GM12873 (cell line): ENCODE measurements at regions not wholly inside any gene's neighbourhood (a gene's known extent, or its start where the extent isn't known, plus 50 kb on each side); places are given as distances from the start of the nearest gene placed in this dataset.

Experiments
- CTCF ChIP-seq: IDR thresholded peaks from 2 replicates; pipeline ENCODE4 v1.5.1; 2012; ENCODE audit warnings: low read depth, mild to moderate bottlenecking, moderate library complexity, low read length, control low read depth; ENCODE audit not compliant: insufficient read depth; ENCODE audit errors: missing control alignments

GRCh38 chr4:141534985-141535384, 101.4 kb upstream of the IL15 start:
- TF ChIP-seq CTCF: no peak

DNA sequence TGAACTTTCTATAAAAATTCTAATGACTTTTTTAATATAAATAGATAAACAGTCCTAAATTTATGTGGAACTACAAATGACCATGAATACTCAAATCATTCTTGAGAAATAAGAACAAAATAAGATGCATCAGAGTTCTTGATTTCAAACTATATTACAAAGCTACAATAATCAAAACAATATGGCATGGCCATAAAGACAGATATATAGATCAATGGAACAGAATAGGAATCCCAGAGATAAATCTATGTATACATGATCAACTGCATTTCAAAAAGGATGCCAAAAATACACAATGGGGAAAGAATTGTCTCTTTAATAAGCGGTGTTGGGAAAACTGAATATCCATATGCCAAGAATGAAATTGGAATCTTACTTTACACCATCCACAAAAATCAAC, 98.4 kb upstream of the IL15 start:
- TF ChIP-seq CTCF: no peak

DNA sequence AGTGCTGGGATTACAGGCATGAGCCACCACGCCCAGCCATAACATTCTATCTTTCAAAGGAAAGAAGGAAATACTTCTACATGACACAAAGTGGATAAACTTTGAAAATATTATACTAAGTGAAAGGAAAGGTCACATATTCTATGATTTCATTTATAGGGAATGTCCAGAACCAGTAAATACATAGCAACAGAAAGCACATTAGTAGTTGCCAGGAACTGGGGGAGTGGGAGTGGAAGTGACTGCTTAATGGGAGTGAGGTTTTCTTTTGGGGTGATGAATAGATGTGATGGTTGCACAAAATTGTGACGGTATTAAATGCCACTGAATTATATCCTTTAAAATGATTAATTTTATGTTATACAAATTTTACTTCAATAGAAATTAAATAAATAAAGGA, 95.7 kb upstream of the IL15 start:
- no peak for TF ChIP-seq CTCF

DNA sequence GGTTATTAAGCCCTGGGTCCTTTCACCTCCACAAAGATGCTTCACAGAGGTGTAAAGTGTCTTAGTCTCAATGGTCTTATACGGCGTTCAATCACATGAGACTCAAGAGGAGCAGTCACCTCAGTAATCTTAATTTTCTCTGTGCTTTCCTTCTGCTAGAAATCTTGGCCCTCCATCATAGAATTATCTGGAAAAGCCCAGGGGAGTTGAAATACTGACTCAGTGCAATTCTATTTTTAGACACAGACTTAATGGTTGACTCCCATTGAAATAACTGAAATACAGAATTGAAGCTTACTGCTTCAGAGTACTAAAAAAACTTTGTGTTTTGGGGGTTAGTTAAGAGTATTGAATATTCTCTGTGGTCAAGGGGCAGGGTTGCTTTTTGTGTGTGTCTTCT, 94.5 kb upstream of the IL15 start:
- TF ChIP-seq CTCF: no peak

GRCh38 chr4:141543176-141543575, 93.2 kb upstream of the IL15 start:
- no peak for TF ChIP-seq CTCF

DNA sequence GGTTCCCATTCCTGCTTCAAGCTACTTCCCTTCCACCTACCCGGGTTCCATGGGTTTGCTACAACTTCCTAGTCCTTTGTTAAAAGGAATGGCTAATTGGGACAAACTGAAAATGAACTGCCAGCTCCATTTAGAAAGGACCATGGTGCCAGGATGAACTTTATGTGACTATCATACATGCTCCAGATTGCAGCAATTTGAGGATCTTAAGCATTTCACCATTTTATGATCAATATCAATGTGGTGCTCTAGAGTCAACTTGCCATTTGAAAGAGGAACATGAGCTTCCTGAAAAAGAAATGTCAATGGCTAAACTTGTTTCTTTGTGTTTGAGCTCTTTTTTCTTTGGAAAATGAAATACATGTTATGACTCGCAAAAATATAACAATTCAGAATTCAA, 92.7 kb upstream of the IL15 start:
- TF ChIP-seq CTCF: no peak

- no peak for TF ChIP-seq CTCF
Observed at GRCh38 chr4:141548791-141549190, 87.6 kb upstream of the IL15 start.

DNA sequence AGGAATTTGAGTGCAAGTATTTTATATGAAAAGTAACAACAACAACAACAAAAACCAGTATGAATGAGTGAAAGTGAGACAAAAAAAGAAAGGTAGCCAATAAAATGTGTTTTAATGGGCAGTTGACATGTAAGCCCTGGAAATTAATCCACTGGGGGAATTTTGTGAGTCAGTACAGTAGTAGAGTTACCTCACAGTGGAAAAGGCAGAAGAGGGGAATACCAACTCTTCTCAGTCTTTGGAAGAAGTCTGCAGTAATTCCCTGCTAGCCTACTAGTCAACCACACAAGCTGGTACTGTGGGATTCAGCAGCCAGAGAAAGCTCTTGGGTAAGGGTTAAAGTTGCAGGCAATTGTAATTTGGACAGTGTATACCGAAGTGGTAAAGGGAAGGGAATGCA, 76.3 kb upstream of the IL15 start:
- no peak for TF ChIP-seq CTCF
